GM23248 (cell line): ENCODE measurements at regions not wholly inside any gene's neighbourhood (a gene's known extent, or its start where the extent isn't known, plus 50 kb on each side); places are given as distances from the start of the nearest gene placed in this dataset.

Source experiments
- EZH2 ChIP-seq: fragments of 200-600 bp; sonication (generic); IDR thresholded peaks from 2 replicates; pipeline ENCODE4 v1.6.1; 2018; ENCODE audit warnings: antibody characterized with exemption, mild to moderate bottlenecking; ENCODE audit not compliant: insufficient read depth, poor library complexity, severe bottlenecking
- EZH2phosphoT487 ChIP-seq: fragments of 200-600 bp; sonication (generic); IDR thresholded peaks from 2 replicates; pipeline ENCODE4 v1.6.1; 2018; ENCODE audit warnings: antibody characterized with exemption, moderate library complexity, mild to moderate bottlenecking, low read depth; ENCODE audit not compliant: insufficient read depth

DNA sequence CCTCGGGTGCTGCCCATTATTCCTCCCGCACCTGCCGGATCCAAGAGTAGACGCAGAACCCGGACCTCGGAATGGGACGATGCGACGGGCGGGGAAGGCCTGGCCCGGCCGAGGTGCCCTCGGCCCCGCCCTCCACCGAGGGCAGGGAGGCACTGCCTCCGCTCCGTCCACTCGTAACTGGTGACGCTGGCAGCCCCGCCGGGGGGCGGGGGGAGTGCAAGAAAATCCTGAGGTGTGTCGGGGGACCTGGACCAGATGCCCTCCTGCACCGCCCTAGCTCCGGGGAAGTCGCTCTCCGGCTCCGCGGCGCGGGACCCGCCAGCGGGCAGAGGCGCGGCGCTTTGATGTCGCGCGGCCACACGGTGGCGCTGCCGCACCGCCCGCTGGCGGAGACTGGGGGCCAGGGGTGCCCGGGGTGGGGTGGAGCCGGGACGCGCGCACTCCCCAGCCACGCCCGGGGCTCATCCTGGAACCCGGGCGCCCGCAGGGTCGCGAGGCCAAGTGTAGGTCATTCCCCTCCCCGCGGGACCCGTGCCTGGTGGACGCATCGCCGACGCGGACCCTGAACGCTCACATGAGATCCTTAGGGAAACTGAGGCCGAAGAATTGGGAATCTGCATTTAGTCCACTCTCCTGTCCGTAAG is 202.8 kb downstream of the TTC8 start:
- TF ChIP-seq EZH2 (no peak), EZH2phosphoT487 (no peak)
